ENCODE measurements at regions not wholly inside any gene's neighbourhood (a gene's known extent, or its start where the extent isn't known, plus 50 kb on each side); places are given as distances from the start of the nearest gene placed in this dataset.

DNA sequence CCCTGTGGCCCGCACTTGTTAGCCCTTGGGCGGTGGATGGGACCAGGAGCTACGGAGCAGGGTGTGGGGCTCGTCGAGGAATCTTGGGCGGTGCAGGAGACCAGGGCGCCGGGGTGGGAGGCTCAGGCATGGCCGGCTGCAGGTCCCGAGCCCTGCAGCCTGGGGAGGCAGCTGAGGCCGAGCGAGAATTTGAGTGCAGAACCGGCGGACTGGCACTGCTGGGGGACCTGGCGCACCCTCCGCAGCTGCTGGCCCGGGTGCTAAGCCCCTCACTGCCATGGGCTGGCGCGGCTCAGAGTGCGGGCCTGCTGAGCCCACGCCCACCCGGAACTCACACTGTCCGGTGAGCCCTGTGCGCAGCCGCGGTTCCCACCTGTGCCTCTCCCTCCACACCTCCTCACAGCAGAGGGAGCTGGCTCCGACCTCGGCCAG, 73.6 kb upstream of the TLL1 start:
- DNase-seq (peak in 3 of 6 donors; percentile 11 to 62 (median 50)), FAIRE-seq (no peak), ATAC-seq (no peak)
- Histone ChIP-seq H3K36me3 (no peaks in the 10 kb centered on the region), H3K27me3 (no peaks in the 10 kb centered on the region), H3K4me1 (peaks cover 0 to 6% (median 0%) of the 10 kb centered on the region in 3 donors), H3K9me3 (no peaks in the 10 kb centered on the region), H3K27ac (no peak overlapping the region), H3K4me3 (no peak overlapping the region)
- intact Hi-C loops (cut with DNase I): no loop called here
- TF ChIP-seq, protein P1, sequence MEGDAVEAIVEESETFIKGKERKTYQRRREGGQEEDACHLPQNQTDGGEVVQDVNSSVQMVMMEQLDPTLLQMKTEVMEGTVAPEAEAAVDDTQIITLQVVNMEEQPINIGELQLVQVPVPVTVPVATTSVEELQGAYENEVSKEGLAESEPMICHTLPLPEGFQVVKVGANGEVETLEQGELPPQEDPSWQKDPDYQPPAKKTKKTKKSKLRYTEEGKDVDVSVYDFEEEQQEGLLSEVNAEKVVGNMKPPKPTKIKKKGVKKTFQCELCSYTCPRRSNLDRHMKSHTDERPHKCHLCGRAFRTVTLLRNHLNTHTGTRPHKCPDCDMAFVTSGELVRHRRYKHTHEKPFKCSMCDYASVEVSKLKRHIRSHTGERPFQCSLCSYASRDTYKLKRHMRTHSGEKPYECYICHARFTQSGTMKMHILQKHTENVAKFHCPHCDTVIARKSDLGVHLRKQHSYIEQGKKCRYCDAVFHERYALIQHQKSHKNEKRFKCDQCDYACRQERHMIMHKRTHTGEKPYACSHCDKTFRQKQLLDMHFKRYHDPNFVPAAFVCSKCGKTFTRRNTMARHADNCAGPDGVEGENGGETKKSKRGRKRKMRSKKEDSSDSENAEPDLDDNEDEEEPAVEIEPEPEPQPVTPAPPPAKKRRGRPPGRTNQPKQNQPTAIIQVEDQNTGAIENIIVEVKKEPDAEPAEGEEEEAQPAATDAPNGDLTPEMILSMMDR (IDR thresholded peaks at IDR 0.05): no peak
- WGBS, 2 donors: 94 to 98% methylated on average over 18 to 28 of the region's 28 CpGs

DNA sequence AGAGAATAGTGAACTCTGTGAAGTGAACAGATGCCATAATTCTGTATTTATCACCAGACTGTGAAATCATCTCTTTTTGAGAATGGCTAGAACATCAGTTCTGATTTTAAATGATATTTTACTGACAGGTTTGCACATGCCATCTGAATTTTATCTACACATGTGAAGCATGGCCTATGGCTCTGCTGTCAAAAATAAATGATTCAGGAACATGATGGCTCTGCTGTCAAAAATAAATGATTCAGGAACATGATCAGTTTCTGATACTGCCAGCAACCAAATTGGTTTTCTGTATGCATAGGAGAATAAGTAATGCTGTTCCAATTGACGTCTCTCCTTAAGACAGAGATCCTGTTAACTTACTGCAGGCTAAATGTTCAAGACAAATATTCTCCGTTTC, 70.6 kb upstream of the TLL1 start:
- Histone ChIP-seq H3K9me3 (no peaks in the 10 kb centered on the region), H3K27me3 (no peaks in the 10 kb centered on the region), H3K4me1 (no peaks in the 10 kb centered on the region), H3K36me3 (no peaks in the 10 kb centered on the region), H3K4me3 (no peak overlapping the region), H3K27ac (no peak overlapping the region)
- TF ChIP-seq, protein P1 (IDR thresholded peaks at IDR 0.05): no peak
- intact Hi-C loops (cut with DNase I): no loop called here
- WGBS, 2 donors: 91 to 93% methylated on average over 2 of the region's 2 CpGs
- DNase-seq: no peak
- no peak for ATAC-seq
- no peak for FAIRE-seq

DNA sequence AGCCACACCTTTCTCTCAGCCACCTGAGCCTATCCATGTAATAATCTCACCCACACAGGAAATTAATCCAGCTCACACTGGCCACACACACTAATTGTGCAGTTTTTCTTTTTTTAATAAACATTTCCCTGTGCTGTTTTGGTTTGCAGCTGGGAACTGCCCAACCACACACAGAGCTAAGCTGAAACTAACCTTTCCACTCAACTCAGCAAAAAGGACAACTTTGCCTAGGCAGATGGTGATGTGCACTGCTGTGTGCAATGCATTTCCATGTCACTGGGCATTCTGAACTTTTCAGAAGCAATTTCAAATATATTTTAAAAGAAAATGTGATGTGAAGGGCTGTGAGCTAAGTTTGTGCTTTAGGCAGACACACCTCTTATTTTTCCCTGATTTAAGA, 70.0 kb upstream of the TLL1 start:
- Histone ChIP-seq H3K4me1 (no peaks in the 10 kb centered on the region), H3K27ac (no peak overlapping the region), H3K9me3 (no peaks in the 10 kb centered on the region), H3K4me3 (no peak overlapping the region), H3K27me3 (no peaks in the 10 kb centered on the region), H3K36me3 (no peaks in the 10 kb centered on the region)
- intact Hi-C loops (cut with DNase I): no loop called here
- DNase-seq (no peak), ATAC-seq (no peak), FAIRE-seq (no peak)
- TF ChIP-seq, protein P1 (IDR thresholded peaks at IDR 0.05): no peak

DNA sequence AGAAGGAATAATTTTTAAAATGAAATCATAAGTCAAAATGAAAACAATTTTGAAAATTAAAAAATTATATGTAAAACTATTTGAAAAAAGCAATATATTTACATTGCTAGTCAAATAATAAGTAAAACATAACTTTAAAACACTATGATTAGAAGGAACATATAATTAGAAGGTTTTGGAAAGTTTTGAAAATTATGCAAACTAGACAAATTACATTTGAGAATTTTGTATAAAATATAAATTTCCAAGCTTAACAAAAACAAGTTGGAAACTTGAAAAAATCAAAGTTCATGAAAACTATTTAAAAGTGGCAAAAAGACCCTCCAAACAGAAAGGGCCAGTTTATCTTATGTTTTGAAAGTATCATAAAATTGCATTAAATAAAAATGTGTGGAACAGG, 67.6 kb upstream of the TLL1 start:
- TF ChIP-seq, protein P1 (IDR thresholded peaks at IDR 0.05): no peak
- intact Hi-C loops (cut with DNase I): no loop called here
- FAIRE-seq: peak; percentile 87

DNA sequence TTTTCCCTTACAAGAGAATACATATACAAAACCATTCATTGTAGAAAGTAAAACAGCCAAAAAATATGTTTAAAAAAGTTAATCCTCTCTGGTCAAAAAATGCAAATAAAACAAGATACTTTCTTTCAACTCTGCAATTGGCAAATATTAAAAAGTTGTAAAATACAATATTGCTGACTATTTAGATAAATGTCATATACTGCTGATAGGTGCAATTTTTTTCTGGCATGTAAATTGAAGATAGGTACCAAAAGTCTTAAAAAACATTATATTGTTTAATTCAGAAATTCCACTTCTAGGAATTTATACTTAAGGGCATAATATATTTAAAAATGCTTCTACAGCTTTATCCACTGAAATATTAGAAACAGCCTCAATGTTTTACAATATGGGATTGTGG, 66.4 kb upstream of the TLL1 start:
- no peaks in the 10 kb centered on the region for H3K27me3 ChIP-seq
- FAIRE-seq (no peak), DNase-seq (no peak), ATAC-seq (no peak)
- H3K27ac ChIP-seq: no peak overlapping the region
- H3K9me3 ChIP-seq: no peaks in the 10 kb centered on the region
- TF ChIP-seq, protein P1 (IDR thresholded peaks at IDR 0.05): no peak
- no peaks in the 10 kb centered on the region for H3K4me1 ChIP-seq
- intact Hi-C loops (cut with DNase I): no loop called here
- H3K36me3 ChIP-seq: no peaks in the 10 kb centered on the region
- H3K4me3 ChIP-seq: no peak overlapping the region

More for the DNA sequence above, 67.6 kb upstream of the TLL1 start:
- H3K36me3 ChIP-seq: no peaks in the 10 kb centered on the region
- ATAC-seq (no peak), DNase-seq (no peak)
- no peaks in the 10 kb centered on the region for H3K9me3 ChIP-seq
- no peaks in the 10 kb centered on the region for H3K27me3 ChIP-seq
- no peak overlapping the region for H3K4me3 ChIP-seq
- no peaks in the 10 kb centered on the region for H3K4me1 ChIP-seq
- no peak overlapping the region for H3K27ac ChIP-seq

Measured in pancreas (tissue), 10 donors.